ENCODE measurements at regions not wholly inside any gene's neighbourhood (a gene's known extent, or its start where the extent isn't known, plus 50 kb on each side); places are given as distances from the start of the nearest gene placed in this dataset.
"Not testable (repeated sequence)": the region's sequence is repeated elsewhere in the genome, so short reads cannot be mapped to it uniquely, and the experiment has no call there.

DNA sequence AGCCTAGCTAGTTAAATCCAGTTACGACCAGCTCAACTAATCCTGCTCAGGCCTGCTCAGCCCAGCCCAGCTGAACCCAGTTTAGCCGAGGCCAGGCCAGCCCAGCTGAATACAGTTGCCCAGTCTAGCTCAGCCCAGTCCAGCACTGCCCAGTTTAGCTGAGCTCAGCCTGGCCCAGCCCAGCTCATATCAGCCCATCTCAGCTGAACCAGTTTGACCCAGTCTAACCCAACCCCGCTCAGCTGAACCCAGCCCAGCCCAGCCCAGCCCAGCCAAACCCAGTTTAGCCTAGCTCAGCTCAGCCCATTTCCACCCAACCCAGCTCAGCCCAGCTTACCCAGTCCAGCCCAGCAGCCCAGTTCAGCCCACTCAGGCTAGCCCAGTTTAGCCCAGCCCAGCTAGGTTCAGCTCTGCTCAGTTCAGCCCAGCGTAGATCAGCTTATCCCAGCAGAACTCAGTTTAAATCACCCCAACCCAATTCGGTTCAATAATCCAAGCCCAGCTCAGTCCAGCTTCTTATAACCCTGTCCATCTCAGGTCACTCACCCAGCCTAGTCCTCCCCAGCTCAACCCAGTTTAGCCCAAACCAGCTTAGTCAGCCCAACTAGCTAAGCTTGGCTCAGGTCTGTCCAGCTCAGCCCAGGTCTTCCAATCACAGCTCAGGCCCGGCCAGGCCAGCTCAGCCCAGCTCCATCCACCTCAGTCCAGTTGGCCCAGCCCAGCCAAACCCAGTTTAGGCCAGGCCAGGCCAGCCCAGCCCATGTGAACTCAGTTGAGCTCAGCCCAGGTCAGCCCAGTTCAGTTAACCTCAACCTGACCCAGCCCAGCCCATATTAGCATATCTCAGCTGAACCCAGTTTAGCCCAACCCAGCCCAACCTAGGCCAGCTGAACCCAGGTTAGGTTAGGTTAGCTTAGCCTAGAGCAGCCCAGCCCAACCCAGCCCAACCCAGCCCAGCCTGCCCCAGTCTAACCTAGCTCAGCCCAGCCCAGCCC, 76.7 kb downstream of the TMEM121 start:
- Histone ChIP-seq H3K9me3 (no peaks in the 10 kb centered on the region), H3K4me1 (no peaks in the 10 kb centered on the region), H3K4me3 (replicated peaks in 1 of 3) (no peak overlapping the region), H3K27ac (no peak overlapping the region), H3K27me3 (no peaks in the 10 kb centered on the region), H3K36me3 (no peaks in the 10 kb centered on the region)
- WGBS, 2 donors = 91 to 92% methylated on average over 6 of the region's 6 CpGs
- intact Hi-C loops (cut with DNase I) = no loop called here
- peak in 1 of 2 donors; percentile 41 for DNase-seq
- TF ChIP-seq CTCF (IDR thresholded peaks at IDR 0.05) (no peak), POLR2A (IDR thresholded peaks at IDR 0.05) (no peak)

- peak; percentile 55 to 67 for DNase-seq
- H3K4me1 ChIP-seq; H3K9me3 ChIP-seq; H3K36me3 ChIP-seq; H3K4me3 ChIP-seq (replicated peaks in 1 of 3); intact Hi-C loops (cut with DNase I); H3K27ac ChIP-seq; H3K27me3 ChIP-seq: not testable (repeated sequence)
- WGBS, 2 donors = 63 to 95% methylated on average over 7 to 18 of the region's 32 CpGs
Measured at GRCh38 chr14:105604531-105605463, 78.4 kb downstream of the TMEM121 start.

DNA sequence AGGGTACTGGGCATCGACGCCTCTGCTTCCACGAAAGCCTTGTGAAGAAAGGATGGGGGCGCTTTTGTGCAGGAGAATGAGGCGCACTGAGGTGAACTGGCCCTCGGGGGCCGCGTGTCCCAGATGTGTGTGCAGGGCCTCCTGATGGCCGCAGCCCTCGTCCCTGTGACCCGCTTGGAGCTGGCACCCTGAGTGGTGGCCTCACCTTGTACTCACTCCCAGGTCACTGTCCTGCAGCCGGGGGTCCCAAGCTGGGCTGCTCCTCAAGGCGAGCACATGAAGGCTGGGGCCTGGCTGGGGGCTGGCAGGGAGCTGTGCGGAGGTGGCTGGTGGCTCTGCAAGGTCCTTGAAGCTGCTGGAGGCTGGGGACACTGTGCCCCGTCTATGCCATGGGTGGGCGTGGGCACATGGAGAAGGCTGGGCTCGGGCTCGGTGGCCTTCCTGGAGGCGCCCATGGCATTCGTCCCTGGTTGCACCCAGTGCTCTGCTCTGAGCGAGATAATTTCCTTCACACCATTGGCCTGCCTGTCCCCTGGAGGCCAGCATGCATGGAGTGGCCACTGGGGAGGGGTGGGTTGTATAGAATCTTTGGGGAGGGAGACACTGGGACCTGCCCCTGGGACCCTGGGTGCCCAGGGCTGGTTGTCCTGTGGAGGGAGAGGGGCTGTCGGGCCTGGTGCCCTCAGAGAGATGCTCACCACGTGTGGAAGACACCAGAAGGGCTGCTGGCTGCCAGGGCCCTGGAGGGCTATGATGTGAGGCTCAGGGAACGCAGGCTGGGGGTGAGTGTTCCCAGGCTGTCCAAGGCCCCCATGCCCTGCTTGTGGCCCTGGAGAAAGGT, 79.3 kb downstream of the TMEM121 start:
- Histone ChIP-seq H3K4me1 (no peaks in the 10 kb centered on the region), H3K36me3 (no peaks in the 10 kb centered on the region), H3K4me3 (replicated peaks in 1 of 3) (no peak overlapping the region), H3K27ac (no peak overlapping the region), H3K27me3 (no peaks in the 10 kb centered on the region), H3K9me3 (no peaks in the 10 kb centered on the region)
- 84 to 95% methylated on average over 15 to 16 of the region's 24 CpGs for WGBS, 2 donors
- no peak for TF ChIP-seq POLR2A (IDR thresholded peaks at IDR 0.05)
- no peak for TF ChIP-seq CTCF (IDR thresholded peaks at IDR 0.05)
- DNase-seq = no peak
- intact Hi-C loops (cut with DNase I) = no loop called here

DNA sequence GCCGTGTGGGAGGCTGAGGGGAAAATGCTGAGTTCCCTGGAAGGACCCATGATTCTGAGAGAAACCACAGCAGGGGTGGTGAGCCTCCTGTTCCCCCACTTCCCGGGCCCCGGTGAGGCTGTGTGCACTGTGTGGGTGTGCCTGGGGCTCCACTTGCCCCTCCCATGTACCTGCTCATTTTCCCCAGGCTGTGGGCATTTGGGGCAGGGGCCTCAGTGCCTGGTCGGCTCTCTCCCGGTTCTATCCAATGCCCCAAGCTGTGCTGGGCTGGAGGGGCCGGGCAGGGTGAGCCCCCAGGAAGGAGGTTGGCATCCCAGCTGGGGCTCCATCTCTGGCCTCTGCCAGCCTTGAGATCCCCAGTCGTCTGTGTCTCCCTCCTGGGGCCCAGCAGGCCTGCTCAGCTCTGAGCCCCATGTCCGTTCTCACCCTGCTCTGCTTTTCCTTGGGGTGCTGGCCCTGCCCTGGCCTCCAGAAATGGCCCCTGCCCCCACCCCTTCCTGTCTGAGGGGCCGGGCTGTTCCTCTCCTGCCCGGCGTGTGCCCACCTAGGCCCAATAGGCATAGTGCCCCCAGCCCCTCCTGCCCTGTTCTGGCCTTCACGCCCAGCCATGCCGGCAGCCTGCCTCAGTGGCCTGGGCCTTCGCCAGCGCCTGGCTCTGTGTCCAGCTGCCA, 80.1 kb downstream of the TMEM121 start:
- H3K9me3 ChIP-seq; DNase-seq; intact Hi-C loops (cut with DNase I); H3K4me3 ChIP-seq (replicated peaks in 1 of 3); H3K27me3 ChIP-seq; H3K27ac ChIP-seq; H3K36me3 ChIP-seq; H3K4me1 ChIP-seq: not testable (repeated sequence)
- WGBS, 2 donors = 69 to 91% methylated on average over 5 to 6 of the region's 15 CpGs

- DNase-seq; H3K36me3 ChIP-seq; H3K9me3 ChIP-seq; H3K27ac ChIP-seq; H3K4me1 ChIP-seq; intact Hi-C loops (cut with DNase I); H3K27me3 ChIP-seq; H3K4me3 ChIP-seq (replicated peaks in 1 of 3): not testable (repeated sequence)
- WGBS, 2 donors = 89% methylated on average over 8 of the region's 16 CpGs; no CpG with 5 or more reads in 1 of the 2 donors
Measured at GRCh38 chr14:105607025-105607424, 80.6 kb downstream of the TMEM121 start.

DNA sequence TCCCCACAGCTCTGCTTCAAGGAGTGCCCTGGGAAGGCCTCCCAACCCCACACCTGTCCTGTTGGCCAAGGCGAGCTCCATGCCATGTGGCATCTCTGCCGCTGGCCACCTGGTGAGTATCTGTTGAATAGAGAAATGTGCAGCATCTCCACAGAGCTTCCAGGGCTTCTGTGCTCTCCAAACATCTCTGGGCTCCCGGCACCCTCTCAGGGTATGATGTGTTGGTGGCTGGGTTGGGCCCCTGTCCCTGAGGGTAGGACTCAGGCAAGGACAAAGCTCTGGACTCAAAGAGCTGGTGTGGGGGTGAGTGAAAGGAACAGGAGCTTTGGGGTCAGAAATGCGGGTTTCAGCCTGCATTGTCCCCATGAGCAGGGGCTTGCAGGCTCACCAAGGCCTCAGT, 88.6 kb downstream of the TMEM121 start:
- H3K36me3 ChIP-seq; H3K9me3 ChIP-seq; H3K4me3 ChIP-seq (replicated peaks in 1 of 3); DNase-seq; H3K4me1 ChIP-seq; H3K27ac ChIP-seq; intact Hi-C loops (cut with DNase I); H3K27me3 ChIP-seq: not testable (repeated sequence)
- whole genome bisulfite sequencing, 2 donors = 33% methylated on average over 1 of the region's 4 CpGs; no CpG with 5 or more reads in 1 of the 2 donors

DNA sequence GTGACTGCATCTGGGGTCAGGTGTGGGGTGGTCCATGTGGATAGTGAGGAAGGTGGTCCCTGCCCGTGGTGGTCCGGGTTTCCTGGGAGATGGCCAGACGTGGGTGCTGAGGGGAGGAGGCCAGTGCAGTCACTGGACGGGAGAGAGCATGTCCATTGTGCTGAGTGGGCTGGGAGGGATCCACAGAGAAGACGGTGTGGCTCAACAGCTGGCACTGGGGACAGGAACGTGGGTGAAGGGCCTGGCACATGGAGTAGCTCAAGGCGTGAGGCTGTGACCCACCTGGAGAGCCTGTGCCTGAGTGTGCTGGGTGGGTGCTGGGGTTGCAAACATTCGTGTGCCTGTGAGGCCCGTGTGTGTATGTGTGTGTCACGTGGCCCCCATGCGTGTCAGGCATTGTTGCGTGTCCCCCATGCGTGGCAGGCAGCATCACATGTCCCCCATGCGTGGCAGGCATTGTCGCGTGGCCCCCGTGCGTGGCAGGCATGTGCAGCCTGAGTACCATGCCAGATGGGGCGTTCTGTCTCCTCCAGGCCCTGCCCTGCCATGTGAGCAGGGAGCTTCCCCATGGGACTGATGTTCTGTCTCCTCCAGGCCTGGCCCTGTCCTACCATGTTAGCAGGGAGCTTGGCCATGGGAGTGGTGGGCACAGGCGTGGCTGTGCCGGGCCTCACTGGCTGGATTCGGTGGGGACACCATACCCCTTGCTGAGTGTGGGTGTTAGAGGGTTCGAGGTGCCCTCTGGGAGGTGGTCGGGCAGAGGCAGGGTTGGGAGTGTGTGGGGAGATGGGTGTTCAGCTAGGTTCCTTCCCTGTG, 89.8 kb downstream of the TMEM121 start:
- WGBS, 2 donors = 75% methylated on average over 23 to 24 of the region's 24 CpGs

More for the DNA sequence above, 89.8 kb downstream of the TMEM121 start:
- H3K9me3 ChIP-seq; H3K36me3 ChIP-seq; DNase-seq; H3K4me1 ChIP-seq; H3K4me3 ChIP-seq (replicated peaks in 1 of 3); intact Hi-C loops (cut with DNase I); H3K27me3 ChIP-seq; H3K27ac ChIP-seq: not testable (repeated sequence)
